ENCODE measurements at regions not wholly inside any gene's neighbourhood (a gene's known extent, or its start where the extent isn't known, plus 50 kb on each side); places are given as distances from the start of the nearest gene placed in this dataset.

GRCh38 chr22:48665311-48665995 is 1162.2 kb downstream of the BRD1 start:
- no peak for DNase-seq

GRCh38 chr22:48664586-48664985 is 1163.1 kb downstream of the BRD1 start:
- no peak for DNase-seq

GRCh38 chr22:48663297-48663696 is 1164.4 kb downstream of the BRD1 start:
- DNase-seq, result no peak

- DNase-seq, result no peak
Measured at GRCh38 chr22:48662476-48663135, 1165.1 kb downstream of the BRD1 start.

GRCh38 chr22:48661984-48662383 is 1165.7 kb downstream of the BRD1 start:
- no peak for DNase-seq

GRCh38 chr22:48660790-48661740 is 1166.6 kb downstream of the BRD1 start:
- DNase-seq, result no peak

GRCh38 chr22:48660104-48660789 is 1167.4 kb downstream of the BRD1 start:
- DNase-seq, result no peak

GRCh38 chr22:48659404-48659996 is 1168.2 kb downstream of the BRD1 start:
- no peak for DNase-seq

GRCh38 chr22:48658871-48659270 is 1168.8 kb downstream of the BRD1 start:
- no peak for DNase-seq

GRCh38 chr22:48658246-48658645 is 1169.4 kb downstream of the BRD1 start:
- DNase-seq, result no peak

GRCh38 chr22:48654492-48654891 is 1173.2 kb downstream of the BRD1 start:
- DNase-seq, result no peak

GRCh38 chr22:48653929-48654328 is 1173.7 kb downstream of the BRD1 start:
- DNase-seq, result no peak

GRCh38 chr22:48653306-48653705 is 1174.4 kb downstream of the BRD1 start:
- DNase-seq, result no peak

GRCh38 chr22:48652796-48653195 is 1174.9 kb downstream of the BRD1 start:
- DNase-seq, result no peak

- DNase-seq, result no peak
Measured at GRCh38 chr22:48651981-48652538, 1175.6 kb downstream of the BRD1 start.

- DNase-seq, result no peak
Measured at GRCh38 chr22:48651036-48651890, 1176.4 kb downstream of the BRD1 start.

GRCh38 chr22:48650323-48651035 is 1177.2 kb downstream of the BRD1 start:
- no peak for DNase-seq

GRCh38 chr22:48649466-48649865 is 1178.2 kb downstream of the BRD1 start:
- DNase-seq, result no peak

- DNase-seq, result no peak
Measured at GRCh38 chr22:48649031-48649430, 1178.6 kb downstream of the BRD1 start.
